ENCODE measurements at regions not wholly inside any gene's neighbourhood (a gene's known extent, or its start where the extent isn't known, plus 50 kb on each side); places are given as distances from the start of the nearest gene placed in this dataset.

- no peaks in the 10 kb centered on the region for H3K9me3 ChIP-seq
- H3K36me3 ChIP-seq, result no peaks in the 10 kb centered on the region
- no peak overlapping the region for H3K27ac ChIP-seq
- H3K4me3 ChIP-seq, result no peak overlapping the region
- no peaks in the 10 kb centered on the region for H3K4me1 ChIP-seq
- intact Hi-C loops (cut with DNase I), result no loop called here
- TF ChIP-seq CTCF (IDR thresholded peaks at IDR 0.05), result no peak
- no peak for DNase-seq (ENCODE audit: low spot score in 2 of 2)
- H3K27me3 ChIP-seq, result no peaks in the 10 kb centered on the region
Measured at GRCh38 chr10:36220151-36220550, 578.1 kb upstream of the FZD8 start.

GRCh38 chr10:36211856-36212255 is 569.8 kb upstream of the FZD8 start:
- Histone ChIP-seq H3K27ac (no peak overlapping the region), H3K36me3 (no peaks in the 10 kb centered on the region), H3K27me3 (no peaks in the 10 kb centered on the region), H3K9me3 (no peaks in the 10 kb centered on the region), H3K4me3 (no peak overlapping the region), H3K4me1 (no peaks in the 10 kb centered on the region)
- TF ChIP-seq CTCF (IDR thresholded peaks at IDR 0.05), result no peak
- no peak for DNase-seq (ENCODE audit: low spot score in 2 of 2)
- intact Hi-C loops (cut with DNase I), result no loop called here

- Histone ChIP-seq H3K36me3 (no peaks in the 10 kb centered on the region), H3K4me1 (no peaks in the 10 kb centered on the region), H3K9me3 (no peaks in the 10 kb centered on the region), H3K27me3 (no peaks in the 10 kb centered on the region), H3K4me3 (no peak overlapping the region), H3K27ac (no peak overlapping the region)
- DNase-seq (ENCODE audit: low spot score in 2 of 2), result no peak
- TF ChIP-seq CTCF (IDR thresholded peaks at IDR 0.05), result no peak
- intact Hi-C loops (cut with DNase I), result no loop called here
Measured at GRCh38 chr10:36209480-36209879, 567.4 kb upstream of the FZD8 start.

- no peaks in the 10 kb centered on the region for H3K36me3 ChIP-seq
- no peak for TF ChIP-seq CTCF (IDR thresholded peaks at IDR 0.05)
- no peak for DNase-seq (ENCODE audit: low spot score in 2 of 2)
- no peaks in the 10 kb centered on the region for H3K4me1 ChIP-seq
- no peaks in the 10 kb centered on the region for H3K27me3 ChIP-seq
- H3K4me3 ChIP-seq, result no peak overlapping the region
- no peak overlapping the region for H3K27ac ChIP-seq
- no peaks in the 10 kb centered on the region for H3K9me3 ChIP-seq
- intact Hi-C loops (cut with DNase I), result no loop called here
Measured at GRCh38 chr10:36202881-36203280, 560.8 kb upstream of the FZD8 start.

- H3K4me1 ChIP-seq, result no peaks in the 10 kb centered on the region
- intact Hi-C loops (cut with DNase I), result no loop called here
- H3K36me3 ChIP-seq, result no peaks in the 10 kb centered on the region
- H3K4me3 ChIP-seq, result no peak overlapping the region
- no peaks in the 10 kb centered on the region for H3K27me3 ChIP-seq
- no peak for DNase-seq (ENCODE audit: low spot score in 2 of 2)
- no peak for TF ChIP-seq CTCF (IDR thresholded peaks at IDR 0.05)
- no peaks in the 10 kb centered on the region for H3K9me3 ChIP-seq
- H3K27ac ChIP-seq, result no peak overlapping the region
Measured at GRCh38 chr10:36200577-36200976, 558.5 kb upstream of the FZD8 start.

- Histone ChIP-seq H3K9me3 (no peaks in the 10 kb centered on the region), H3K4me3 (no peak overlapping the region), H3K36me3 (no peaks in the 10 kb centered on the region), H3K27ac (no peak overlapping the region), H3K27me3 (no peaks in the 10 kb centered on the region), H3K4me1 (no peaks in the 10 kb centered on the region)
- no peak for TF ChIP-seq CTCF (IDR thresholded peaks at IDR 0.05)
- intact Hi-C loops (cut with DNase I), result no loop called here
- no peak for DNase-seq (ENCODE audit: low spot score in 2 of 2)
Measured at GRCh38 chr10:36198322-36198721, 556.2 kb upstream of the FZD8 start.

Data from ascending aorta (tissue), 2 donors.